Suprapubic skin (tissue), 4 donors: ENCODE measurements at regions not wholly inside any gene's neighbourhood (a gene's known extent, or its start where the extent isn't known, plus 50 kb on each side); places are given as distances from the start of the nearest gene placed in this dataset.

ENCODE experiments used
- DNase-seq, 2 donors: peaks; one replicate each; pipeline ENCODE4 v3.0.0-alpha.2; 2019; ENCODE audit warnings: low spot score in 2 of 2
- H3K27ac ChIP-seq: fragments of 200-600 bp; sonication (generic); one replicate; pipeline ENCODE4 v1.5.1; 2019
- H3K27me3 ChIP-seq: fragments of 200-600 bp; sonication (generic); one replicate; pipeline ENCODE4 v1.5.1; 2019
- H3K36me3 ChIP-seq: fragments of 200-600 bp; sonication (generic); one replicate; pipeline ENCODE4 v1.5.1; 2019
- H3K4me1 ChIP-seq: fragments of 200-600 bp; sonication (generic); one replicate; pipeline ENCODE4 v1.5.1; 2019
- H3K4me3 ChIP-seq: fragments of 200-600 bp; sonication (generic); one replicate; pipeline ENCODE4 v1.5.1; 2019; ENCODE audit warnings: mild to moderate bottlenecking
- H3K9me3 ChIP-seq: fragments of 200-600 bp; sonication (generic); one replicate; pipeline ENCODE4 v1.5.1; 2019
- EP300 ChIP-seq: sonication (generic); formaldehyde crosslinking; IDR thresholded peaks from one replicate; pipeline ENCODE4 v1.6.1; 2017; ENCODE audit warnings: antibody characterized with exemption
- POLR2A ChIP-seq, 2 donors: fragments of 450-650 bp; IDR thresholded peaks; one replicate each; pipeline ENCODE4 v1.6.1; 2017; ENCODE audit warnings: antibody characterized with exemption in 2 of 2, mild to moderate bottlenecking in 2 of 2, moderate library complexity in 2 of 2
- POLR2AphosphoS5 ChIP-seq, 3 donors: sonication (generic); formaldehyde crosslinking; IDR thresholded peaks; one replicate each; pipeline ENCODE4 v1.6.1; 2017; ENCODE audit warnings: antibody characterized with exemption in 3 of 3
- WGBS: methylation state at CpG from one replicate; pipeline ENCODE4 v1.1.5; 2018; 5-methylcytosine and 5-hydroxymethylcytosine counted together
- TF ChIP-seq, protein P1 (sequence below), 2 donors: fragments of 200-600 bp in 1 of 2; fragments of 450-650 bp in 1 of 2; sonication (generic) in 1 of 2; IDR thresholded peaks; one replicate each; pipeline ENCODE4 v1.5.1; 2016 to 2019; ENCODE audit warnings: antibody characterized with exemption in 2 of 2, mild to moderate bottlenecking in 1 of 2, moderate library complexity in 1 of 2

DNA sequence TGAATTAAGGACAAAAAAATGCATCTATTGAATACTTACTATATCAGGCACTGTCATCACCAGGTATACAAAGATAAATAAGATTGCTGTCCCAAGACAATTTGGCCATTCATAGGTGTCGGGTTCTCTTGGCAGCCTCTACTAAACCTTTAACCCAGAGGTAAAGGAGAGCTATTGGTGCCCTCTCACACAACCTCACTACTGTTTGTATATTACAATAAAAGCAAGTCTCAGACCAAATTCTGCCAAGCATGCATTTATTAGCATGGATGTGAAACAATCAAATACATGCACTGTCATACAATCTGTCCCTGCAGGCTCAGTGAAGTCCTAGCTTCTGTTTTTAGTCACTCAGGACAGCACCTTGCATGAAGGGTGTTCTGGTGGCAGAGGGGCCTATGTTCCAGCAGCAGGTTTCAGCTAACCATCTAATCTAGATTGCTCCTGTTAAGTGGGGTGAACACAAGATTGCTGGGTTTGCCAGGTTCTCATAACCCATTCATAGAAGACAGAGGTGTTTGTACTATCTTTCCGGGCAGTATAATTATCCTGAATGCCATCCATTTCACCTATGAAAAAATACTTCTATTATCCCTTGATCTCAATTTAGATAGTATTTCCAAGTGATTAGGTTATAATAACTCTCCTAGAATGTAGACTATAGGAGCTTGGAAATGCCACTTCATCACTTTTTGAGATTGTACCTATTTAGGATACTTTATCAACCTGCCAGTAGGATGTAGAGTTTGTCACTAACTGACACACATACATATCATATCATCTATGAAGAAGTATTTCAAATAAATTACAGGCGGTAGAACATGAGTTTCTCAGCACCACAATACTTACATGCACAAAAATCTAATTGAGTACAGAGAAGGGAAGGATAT is 254.0 kb upstream of the KRR1 start:
- Histone ChIP-seq H3K9me3 (no peaks in the 10 kb centered on the region), H3K4me3 (no peak overlapping the region), H3K4me1 (no peaks in the 10 kb centered on the region), H3K36me3 (no peaks in the 10 kb centered on the region), H3K27ac (no peak overlapping the region), H3K27me3 (no peaks in the 10 kb centered on the region)
- WGBS: 95% methylated on average over 3 of the region's 3 CpGs
- DNase-seq: no peak
- TF ChIP-seq POLR2A (IDR thresholded peaks at IDR 0.05): no peak
- TF ChIP-seq, protein P1, sequence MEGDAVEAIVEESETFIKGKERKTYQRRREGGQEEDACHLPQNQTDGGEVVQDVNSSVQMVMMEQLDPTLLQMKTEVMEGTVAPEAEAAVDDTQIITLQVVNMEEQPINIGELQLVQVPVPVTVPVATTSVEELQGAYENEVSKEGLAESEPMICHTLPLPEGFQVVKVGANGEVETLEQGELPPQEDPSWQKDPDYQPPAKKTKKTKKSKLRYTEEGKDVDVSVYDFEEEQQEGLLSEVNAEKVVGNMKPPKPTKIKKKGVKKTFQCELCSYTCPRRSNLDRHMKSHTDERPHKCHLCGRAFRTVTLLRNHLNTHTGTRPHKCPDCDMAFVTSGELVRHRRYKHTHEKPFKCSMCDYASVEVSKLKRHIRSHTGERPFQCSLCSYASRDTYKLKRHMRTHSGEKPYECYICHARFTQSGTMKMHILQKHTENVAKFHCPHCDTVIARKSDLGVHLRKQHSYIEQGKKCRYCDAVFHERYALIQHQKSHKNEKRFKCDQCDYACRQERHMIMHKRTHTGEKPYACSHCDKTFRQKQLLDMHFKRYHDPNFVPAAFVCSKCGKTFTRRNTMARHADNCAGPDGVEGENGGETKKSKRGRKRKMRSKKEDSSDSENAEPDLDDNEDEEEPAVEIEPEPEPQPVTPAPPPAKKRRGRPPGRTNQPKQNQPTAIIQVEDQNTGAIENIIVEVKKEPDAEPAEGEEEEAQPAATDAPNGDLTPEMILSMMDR (IDR thresholded peaks at IDR 0.05): no peak
- no peak for TF ChIP-seq EP300
- TF ChIP-seq POLR2AphosphoS5 (IDR thresholded peaks at IDR 0.05): no peak

DNA sequence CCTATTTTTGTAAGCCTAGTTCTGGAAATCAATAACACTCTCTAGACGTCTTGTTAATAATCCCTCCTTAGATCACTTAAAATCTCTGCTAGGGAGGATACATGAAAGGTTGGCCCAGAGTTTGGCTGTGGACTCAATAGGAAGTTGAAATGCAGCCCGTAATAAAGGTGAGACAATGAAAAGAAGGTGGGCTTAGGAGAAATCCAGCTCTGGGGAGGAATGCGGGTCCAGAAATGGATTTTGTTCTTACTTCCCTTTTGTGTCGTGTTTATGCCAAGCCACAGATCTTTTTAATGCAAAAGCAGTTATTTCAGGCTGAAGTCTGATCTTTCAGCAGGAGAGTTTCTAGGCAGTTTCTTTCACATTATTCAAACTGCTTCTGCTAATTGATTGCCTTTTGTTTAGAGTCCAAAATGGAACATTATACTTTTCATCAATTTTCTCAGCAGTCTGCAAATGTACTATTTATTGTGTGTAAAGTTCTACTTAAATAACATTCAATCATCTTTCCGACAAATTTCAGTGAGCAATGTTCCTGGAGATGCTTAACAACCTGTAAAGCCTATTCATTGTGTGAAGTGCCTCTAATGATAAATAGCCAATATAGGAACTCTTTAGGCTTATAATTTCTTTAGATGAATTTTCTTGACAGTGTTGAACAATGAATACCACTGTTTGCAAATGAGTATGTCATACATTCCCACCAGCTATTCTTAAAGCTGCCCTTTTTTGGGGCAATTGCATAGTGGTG is 252.9 kb upstream of the KRR1 start:
- 75% methylated on average over 5 of the region's 5 CpGs for WGBS
- DNase-seq: no peak
- TF ChIP-seq POLR2AphosphoS5 (IDR thresholded peaks at IDR 0.05): no peak

DNA sequence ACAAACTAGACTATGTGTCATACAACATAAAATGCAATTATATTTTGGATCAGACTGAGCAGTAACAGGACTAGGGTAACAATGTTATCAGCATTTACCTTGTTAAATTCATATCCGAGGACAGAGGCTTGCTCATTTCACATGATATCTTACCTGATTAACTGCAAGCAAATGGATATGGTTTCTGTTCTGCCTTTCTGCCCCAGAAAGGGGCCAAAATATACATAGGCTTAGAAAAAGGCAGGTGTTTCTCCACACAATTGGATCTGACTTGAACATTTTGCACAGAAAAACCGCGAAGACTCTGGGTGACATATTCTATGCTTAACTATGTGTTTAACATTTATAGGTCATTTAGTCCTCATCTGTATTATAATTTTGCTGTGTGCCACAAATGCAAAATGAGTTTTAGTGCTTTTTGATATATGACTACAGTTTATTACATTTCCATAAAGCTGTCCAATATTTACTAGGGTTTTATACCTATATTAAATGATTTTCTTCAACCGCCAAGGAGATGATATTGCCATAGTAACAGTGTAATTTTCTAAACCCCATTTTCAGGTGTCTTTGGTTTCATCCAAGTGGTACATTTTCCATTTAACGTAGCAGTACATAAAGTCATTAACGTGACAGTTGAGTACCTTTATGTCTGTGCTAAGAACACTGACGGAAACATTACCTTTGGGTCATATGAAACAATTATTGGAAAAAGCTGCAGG is 249.3 kb upstream of the KRR1 start:
- TF ChIP-seq POLR2A (IDR thresholded peaks at IDR 0.05) (no peak), POLR2AphosphoS5 (IDR thresholded peaks at IDR 0.05) (no peak), EP300 (no peak)
- TF ChIP-seq, protein P1 (IDR thresholded peaks at IDR 0.05): no peak
- H3K27me3 ChIP-seq: no peaks in the 10 kb centered on the region
- H3K4me3 ChIP-seq: no peak overlapping the region
- no peak overlapping the region for H3K27ac ChIP-seq
- H3K9me3 ChIP-seq: no peaks in the 10 kb centered on the region
- no peaks in the 10 kb centered on the region for H3K4me1 ChIP-seq
- WGBS: 98% methylated on average over 7 of the region's 7 CpGs
- H3K36me3 ChIP-seq: no peaks in the 10 kb centered on the region
- DNase-seq: no peak

More for the DNA sequence above, 252.9 kb upstream of the KRR1 start:
- H3K27ac ChIP-seq: no peak overlapping the region
- H3K4me1 ChIP-seq: no peaks in the 10 kb centered on the region
- no peaks in the 10 kb centered on the region for H3K36me3 ChIP-seq
- no peaks in the 10 kb centered on the region for H3K9me3 ChIP-seq
- no peak overlapping the region for H3K4me3 ChIP-seq
- H3K27me3 ChIP-seq: no peaks in the 10 kb centered on the region

DNA sequence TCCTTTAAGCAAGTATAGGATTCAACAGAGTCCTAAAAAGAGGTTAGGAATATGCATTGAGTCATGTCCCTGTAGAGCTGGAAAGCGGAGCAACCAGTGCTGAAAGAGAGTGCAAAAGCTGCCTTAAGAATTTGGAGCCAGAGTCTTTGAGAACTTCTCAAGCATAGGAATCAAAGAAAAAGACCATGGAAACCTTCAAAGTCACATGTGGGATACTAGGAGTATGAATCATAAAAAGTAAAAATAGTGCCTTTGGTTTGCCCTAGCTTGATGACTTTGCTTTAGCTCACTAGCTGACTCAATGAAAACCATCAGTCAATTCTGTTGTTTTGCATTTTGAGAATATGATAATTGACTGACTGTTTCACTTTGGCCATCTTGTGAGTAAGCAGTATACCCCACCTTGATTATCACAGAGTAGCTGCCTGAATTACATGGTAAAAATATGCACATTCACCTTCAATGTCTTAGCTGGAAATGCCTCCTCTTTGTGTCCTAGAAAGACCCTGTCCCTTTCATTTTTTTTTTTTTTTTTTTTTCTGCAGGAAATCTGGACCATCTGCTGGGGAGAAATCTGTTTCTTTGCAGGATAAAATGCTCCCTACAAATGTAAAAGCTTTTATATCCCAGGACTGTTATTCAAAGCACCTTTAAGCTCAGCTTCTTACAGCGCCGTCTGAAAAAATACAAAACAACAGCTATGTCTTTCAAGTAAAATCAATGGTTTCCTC is 248.6 kb upstream of the KRR1 start:
- H3K9me3 ChIP-seq: no peaks in the 10 kb centered on the region
- TF ChIP-seq EP300: no peak
- TF ChIP-seq POLR2A (IDR thresholded peaks at IDR 0.05): no peak
- no peaks in the 10 kb centered on the region for H3K36me3 ChIP-seq
- no peak overlapping the region for H3K4me3 ChIP-seq
- no peak overlapping the region for H3K27ac ChIP-seq
- no peaks in the 10 kb centered on the region for H3K27me3 ChIP-seq
- 85% methylated on average over 3 of the region's 3 CpGs for WGBS
- DNase-seq: no peak
- H3K4me1 ChIP-seq: no peaks in the 10 kb centered on the region

DNA sequence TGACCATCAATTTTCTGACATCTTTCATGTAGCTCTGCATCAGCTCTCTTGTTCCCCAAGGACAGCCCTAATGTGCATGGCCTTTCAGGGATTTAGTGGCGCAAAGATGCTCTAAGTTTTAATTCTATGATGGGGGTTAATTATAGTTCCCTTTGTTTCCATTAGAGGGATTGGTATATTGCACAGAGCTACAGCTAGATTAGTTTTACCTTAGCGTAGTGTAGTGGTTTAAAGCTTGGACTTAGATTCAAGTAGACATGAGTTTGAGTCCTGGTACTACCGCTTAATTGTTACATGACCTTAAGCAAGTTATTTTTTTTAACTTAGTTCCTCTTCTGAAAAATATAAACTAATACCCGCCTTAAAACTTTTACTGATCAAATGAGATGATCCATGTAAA is 247.8 kb upstream of the KRR1 start:
- DNase-seq: no peak
- H3K9me3 ChIP-seq: no peaks in the 10 kb centered on the region
- TF ChIP-seq, protein P1 (IDR thresholded peaks at IDR 0.05): no peak
- TF ChIP-seq POLR2AphosphoS5 (IDR thresholded peaks at IDR 0.05) (no peak), EP300 (no peak), POLR2A (IDR thresholded peaks at IDR 0.05) (no peak)
- WGBS: 98% methylated on average over 4 of the region's 4 CpGs
- no peak overlapping the region for H3K27ac ChIP-seq
- no peaks in the 10 kb centered on the region for H3K4me1 ChIP-seq
- no peaks in the 10 kb centered on the region for H3K36me3 ChIP-seq
- H3K27me3 ChIP-seq: no peaks in the 10 kb centered on the region
- H3K4me3 ChIP-seq: no peak overlapping the region
